Ishikawa (cell line): ENCODE measurements at regions not wholly inside any gene's neighbourhood (a gene's known extent, or its start where the extent isn't known, plus 50 kb on each side); places are given as distances from the start of the nearest gene placed in this dataset.

Experiments used
- CEBPB ChIP-seq: IDR thresholded peaks from 2 replicates; pipeline ENCODE4 v1.6.1; 2012
- CREB1 ChIP-seq: IDR thresholded peaks from 2 replicates; pipeline ENCODE4 v1.6.1; 2012; ENCODE audit warnings: low read depth
- EGR1 ChIP-seq: IDR thresholded peaks from 2 replicates; pipeline ENCODE4 v1.6.1; 2012
- EP300 ChIP-seq: IDR thresholded peaks from 2 replicates; pipeline ENCODE4 v1.6.1; 2012; ENCODE audit warnings: borderline replicate concordance
- FOXM1 ChIP-seq: IDR thresholded peaks from 2 replicates; pipeline ENCODE4 v1.6.1; 2012; ENCODE audit warnings: low read depth, borderline replicate concordance
- MAX ChIP-seq: IDR thresholded peaks from 2 replicates; pipeline ENCODE4 v1.6.1; 2012
- NFIC ChIP-seq: IDR thresholded peaks from 2 replicates; pipeline ENCODE4 v1.6.1; 2012
- RAD21 ChIP-seq: IDR thresholded peaks from 2 replicates; pipeline ENCODE4 v1.6.1; 2012; ENCODE audit warnings: low read depth
- TAF1 ChIP-seq: IDR thresholded peaks from 2 replicates; pipeline ENCODE4 v1.6.1; 2012; ENCODE audit warnings: low read depth, mild to moderate bottlenecking
- TCF12 ChIP-seq: IDR thresholded peaks from 2 replicates; pipeline ENCODE4 v1.6.1; 2012; ENCODE audit warnings: low read depth
- TEAD4 ChIP-seq: IDR thresholded peaks from 2 replicates; pipeline ENCODE4 v1.6.1; 2012
- USF1 ChIP-seq: IDR thresholded peaks from 2 replicates; pipeline ENCODE4 v1.6.1; 2012
- YY1 ChIP-seq: IDR thresholded peaks from 2 replicates; pipeline ENCODE4 v1.6.1; 2012; ENCODE audit warnings: low read depth
- ZBTB7A ChIP-seq: IDR thresholded peaks from 2 replicates; pipeline ENCODE4 v1.6.1; 2012; ENCODE audit warnings: low read depth
- TF ChIP-seq, protein P1 (sequence below): IDR thresholded peaks from 2 replicates; pipeline ENCODE4 v1.6.1; 2012; ENCODE audit warnings: low read depth, mild to moderate bottlenecking

DNA sequence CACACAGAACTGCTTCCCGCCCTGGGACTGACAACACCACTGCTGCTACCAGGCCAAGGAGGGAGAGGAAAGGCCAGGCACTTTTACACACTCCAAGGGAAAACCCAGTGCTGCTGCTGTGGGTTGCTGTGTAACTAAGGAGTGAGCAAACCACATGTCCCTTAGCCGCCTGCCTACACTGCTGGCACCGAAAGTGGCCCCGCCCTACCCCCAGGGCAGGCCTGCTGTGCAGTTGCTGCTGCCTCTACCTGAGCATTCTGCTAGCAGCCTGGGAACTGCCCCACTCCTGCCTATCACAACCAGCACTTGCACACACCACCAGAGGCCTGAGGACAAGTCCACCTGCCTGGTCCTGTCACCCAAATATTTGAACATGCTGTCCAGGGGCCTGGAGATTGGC, 740.9 kb downstream of the DTWD2 start:
- TF ChIP-seq RAD21, result no peak
- TF ChIP-seq EP300, result no peak
- TF ChIP-seq MAX, result no peak
- no peak for TF ChIP-seq ZBTB7A
- TF ChIP-seq YY1, result no peak
- TF ChIP-seq EGR1, result no peak
- TF ChIP-seq, protein P1, sequence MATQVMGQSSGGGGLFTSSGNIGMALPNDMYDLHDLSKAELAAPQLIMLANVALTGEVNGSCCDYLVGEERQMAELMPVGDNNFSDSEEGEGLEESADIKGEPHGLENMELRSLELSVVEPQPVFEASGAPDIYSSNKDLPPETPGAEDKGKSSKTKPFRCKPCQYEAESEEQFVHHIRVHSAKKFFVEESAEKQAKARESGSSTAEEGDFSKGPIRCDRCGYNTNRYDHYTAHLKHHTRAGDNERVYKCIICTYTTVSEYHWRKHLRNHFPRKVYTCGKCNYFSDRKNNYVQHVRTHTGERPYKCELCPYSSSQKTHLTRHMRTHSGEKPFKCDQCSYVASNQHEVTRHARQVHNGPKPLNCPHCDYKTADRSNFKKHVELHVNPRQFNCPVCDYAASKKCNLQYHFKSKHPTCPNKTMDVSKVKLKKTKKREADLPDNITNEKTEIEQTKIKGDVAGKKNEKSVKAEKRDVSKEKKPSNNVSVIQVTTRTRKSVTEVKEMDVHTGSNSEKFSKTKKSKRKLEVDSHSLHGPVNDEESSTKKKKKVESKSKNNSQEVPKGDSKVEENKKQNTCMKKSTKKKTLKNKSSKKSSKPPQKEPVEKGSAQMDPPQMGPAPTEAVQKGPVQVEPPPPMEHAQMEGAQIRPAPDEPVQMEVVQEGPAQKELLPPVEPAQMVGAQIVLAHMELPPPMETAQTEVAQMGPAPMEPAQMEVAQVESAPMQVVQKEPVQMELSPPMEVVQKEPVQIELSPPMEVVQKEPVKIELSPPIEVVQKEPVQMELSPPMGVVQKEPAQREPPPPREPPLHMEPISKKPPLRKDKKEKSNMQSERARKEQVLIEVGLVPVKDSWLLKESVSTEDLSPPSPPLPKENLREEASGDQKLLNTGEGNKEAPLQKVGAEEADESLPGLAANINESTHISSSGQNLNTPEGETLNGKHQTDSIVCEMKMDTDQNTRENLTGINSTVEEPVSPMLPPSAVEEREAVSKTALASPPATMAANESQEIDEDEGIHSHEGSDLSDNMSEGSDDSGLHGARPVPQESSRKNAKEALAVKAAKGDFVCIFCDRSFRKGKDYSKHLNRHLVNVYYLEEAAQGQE, result no peak
- TF ChIP-seq CREB1, result no peak
- TF ChIP-seq FOXM1, result no peak
- no peak for TF ChIP-seq USF1
- no peak for TF ChIP-seq TEAD4
- no peak for TF ChIP-seq TAF1
- TF ChIP-seq TCF12, result no peak
- TF ChIP-seq CEBPB, result no peak
- TF ChIP-seq NFIC, result no peak

DNA sequence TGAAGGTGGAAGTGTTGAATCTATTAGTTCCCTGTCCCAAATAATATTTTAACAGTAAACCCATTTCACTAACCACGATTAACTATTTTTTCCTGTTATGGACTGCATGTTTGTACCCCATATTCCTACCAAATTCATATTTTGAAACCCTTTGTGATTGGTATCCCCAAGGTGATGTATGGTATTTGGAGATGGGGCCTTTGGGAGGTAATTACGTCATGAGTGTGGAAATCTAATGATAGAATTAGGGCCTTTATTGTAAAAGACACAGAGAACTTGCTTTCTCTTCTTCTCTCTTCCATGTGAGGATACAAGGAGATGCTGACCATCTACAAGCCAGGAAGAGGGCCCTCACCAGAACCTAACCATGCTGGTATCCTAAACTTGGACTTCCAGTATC, 744.7 kb downstream of the DTWD2 start:
- no peak for TF ChIP-seq MAX
- no peak for TF ChIP-seq FOXM1
- TF ChIP-seq NFIC, result no peak
- TF ChIP-seq EP300, result no peak
- no peak for TF ChIP-seq YY1
- no peak for TF ChIP-seq TAF1
- TF ChIP-seq EGR1, result no peak
- no peak for TF ChIP-seq TCF12
- TF ChIP-seq USF1, result no peak
- no peak for TF ChIP-seq CEBPB
- no peak for TF ChIP-seq RAD21
- TF ChIP-seq, protein P1, result no peak
- no peak for TF ChIP-seq CREB1
- TF ChIP-seq TEAD4, result no peak
- no peak for TF ChIP-seq ZBTB7A

- TF ChIP-seq TAF1 (no peak), YY1 (no peak), TEAD4 (no peak), USF1 (no peak), FOXM1 (no peak), RAD21 (no peak), MAX (no peak), ZBTB7A (no peak), NFIC (no peak), CREB1 (no peak), EGR1 (no peak)
These were observed 745.3 kb downstream of the DTWD2 start for GRCh38 chr5:118243068-118243467.

DNA sequence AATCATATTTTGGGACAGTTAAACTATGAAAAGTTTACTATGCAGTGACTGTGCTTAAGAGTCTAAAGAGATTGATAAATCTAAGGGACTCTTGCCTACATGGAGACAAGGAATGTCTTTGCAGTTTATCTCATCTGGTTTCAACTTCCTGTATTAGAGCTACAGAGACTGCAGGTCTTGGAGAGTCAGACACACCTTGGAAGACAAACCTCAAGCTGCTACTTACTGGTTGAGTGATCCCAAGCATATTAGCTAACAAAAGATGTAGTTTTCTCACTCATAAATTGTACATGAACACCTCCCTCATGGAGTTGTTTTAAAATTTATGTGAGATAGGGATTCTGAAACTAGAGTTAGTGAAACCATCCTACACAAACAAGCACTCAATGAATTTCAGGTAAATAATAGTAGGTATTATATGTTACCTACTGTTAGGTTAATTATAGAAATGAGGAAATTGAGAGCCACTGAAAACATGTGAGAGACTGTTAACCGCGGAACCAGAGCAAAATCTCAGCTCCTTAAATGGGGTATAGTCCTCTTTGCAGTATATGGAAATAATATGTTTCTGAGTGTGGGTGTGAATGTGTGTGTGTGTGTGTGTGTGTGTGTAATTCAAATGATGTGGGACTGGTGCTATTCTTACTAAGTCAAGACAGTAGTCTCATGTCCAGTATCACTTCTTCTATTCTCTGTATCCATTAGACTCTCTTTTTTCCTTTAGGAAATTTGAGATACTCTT, 752.1 kb downstream of the DTWD2 start:
- TF ChIP-seq RAD21 (no peak), FOXM1 (no peak), TEAD4 (no peak), CEBPB (no peak), ZBTB7A (no peak), CREB1 (no peak), EP300 (no peak), TAF1 (no peak), EGR1 (no peak)
- TF ChIP-seq, protein P1, result no peak
